SK-N-SH (cell line): ENCODE measurements at regions not wholly inside any gene's neighbourhood (a gene's known extent, or its start where the extent isn't known, plus 50 kb on each side); places are given as distances from the start of the nearest gene placed in this dataset.

ENCODE experiments used
- CTCF ChIP-seq: fragments of 200-600 bp; sonication (generic); IDR thresholded peaks from 2 replicates; pipeline ENCODE4 v1.6.1; 2017; ENCODE audit warnings: antibody characterized with exemption, mild to moderate bottlenecking, moderate library complexity
- EP300 ChIP-seq, 2 experiments: IDR thresholded peaks; 2 replicates each; pipeline versions ENCODE4 v1.4.0 to v1.6.1; 2012; ENCODE audit warnings: borderline replicate concordance in 1 of 2, low read depth in 1 of 2, low read length in 1 of 2
- MAX ChIP-seq: IDR thresholded peaks from 2 replicates; pipeline ENCODE4 v1.4.0; 2012; ENCODE audit warnings: low read depth
- NRF1 ChIP-seq: IDR thresholded peaks from 2 replicates; pipeline ENCODE4 v1.6.1; 2012; ENCODE audit warnings: low read depth, mild to moderate bottlenecking, low read length
- POLR2AphosphoS5 ChIP-seq: IDR thresholded peaks from 2 replicates; pipeline ENCODE4 v1.6.1; 2012; ENCODE audit warnings: low read depth, low read length
- TAF1 ChIP-seq: IDR thresholded peaks from 2 replicates; pipeline ENCODE4 v1.6.1; 2012; ENCODE audit warnings: low read depth, mild to moderate bottlenecking, low read length, moderate library complexity, borderline replicate concordance
- USF1 ChIP-seq: IDR thresholded peaks from 2 replicates; pipeline ENCODE4 v1.4.0; 2012; ENCODE audit warnings: low read depth, borderline replicate concordance
- YY1 ChIP-seq: IDR thresholded peaks from 2 replicates; pipeline ENCODE4 v1.4.0; 2012; ENCODE audit warnings: low read depth, mild to moderate bottlenecking

GRCh38 chr10:44593952-44594351, 209.1 kb upstream of the CXCL12 start:
- TF ChIP-seq USF1 (no peak), TAF1 (no peak), POLR2AphosphoS5 (no peak), CTCF (no peak), NRF1 (no peak), MAX (no peak), EP300 (IDR thresholded peaks at IDR 0.05; ENCODE audit: borderline replicate concordance in 1 of 2, low read depth in 1 of 2, low read length in 1 of 2) (no peak), YY1 (no peak)
